Endothelial cell of umbilical vein (primary cell): ENCODE measurements at regions not wholly inside any gene's neighbourhood (a gene's known extent, or its start where the extent isn't known, plus 50 kb on each side); places are given as distances from the start of the nearest gene placed in this dataset.

Experiments used
- BruUV-seq: library from RNA; stranded (reverse); fragments of 400-500 nt; replicated peaks from 2 replicates; lab custom pipeline; 2021; lab: Mats Ljungman, UMichigan
- CTCF ChIA-PET: fragments of 300-600, 350-600 bp; sonication (Branson Sonifier 250); formaldehyde crosslinking; loops from one replicate; lab custom pipeline; 2021; ENCODE audit warnings: antibody characterized with exemption, inconsistent platforms; lab: Charles Lee
- POLR2A ChIA-PET: fragments of 300-600, 350-600 bp; sonication (Branson Sonifier 250); formaldehyde crosslinking; loops from one replicate; lab custom pipeline; 2021; ENCODE audit warnings: antibody characterized with exemption, inconsistent platforms; lab: Charles Lee
- DNase-seq: peaks from one replicate; pipeline ENCODE4 v3.0.0-alpha.2; 2011; ENCODE audit warnings: low read depth, low spot score
- FAIRE-seq: peaks from 2 replicates; lab custom pipeline; 2011; peaks lifted over from hg19 to GRCh38; lab: Jason Lieb, UNC
- H2AFZ ChIP-seq: 2 replicates; pipeline ENCODE4 v1.6.0; 2012; ENCODE audit warnings: low read depth, low read length, control low read depth, inconsistent platforms
- H3K27ac ChIP-seq: 2 replicates; pipeline ENCODE4 v1.5.1; 2011; ENCODE audit warnings: low read depth, mild to moderate bottlenecking, control low read depth, low read length, moderate library complexity; ENCODE audit not compliant: insufficient read depth
- H3K27me3 ChIP-seq, 2 experiments: 2 replicates each; pipeline versions ENCODE4 v1.6.0 to v1.6.1; 2011; ENCODE audit warnings: low read length in 2 of 2, mixed read lengths in 1 of 2; ENCODE audit not compliant: control insufficient read depth in 2 of 2, insufficient read depth in 2 of 2
- H3K36me3 ChIP-seq, 2 experiments: 2 replicates in 1 of 2; 3 replicates in 1 of 2; pipeline ENCODE4 v1.5.1; 2011; ENCODE audit warnings: low read length in 2 of 2, mild to moderate bottlenecking in 1 of 2, moderate library complexity in 1 of 2; ENCODE audit not compliant: control insufficient read depth in 2 of 2, insufficient read depth in 2 of 2; ENCODE audit errors: extremely low read depth in 1 of 2
- H3K4me1 ChIP-seq: 3 replicates; pipeline ENCODE4 v1.5.1; 2011; ENCODE audit warnings: mild to moderate bottlenecking, low read length; ENCODE audit not compliant: control insufficient read depth, insufficient read depth; ENCODE audit errors: extremely low read depth
- H3K4me2 ChIP-seq: 2 replicates; pipeline ENCODE4 v1.6.1; 2011; ENCODE audit warnings: low read length, control low read depth, mixed read lengths; ENCODE audit not compliant: insufficient read depth
- H3K4me3 ChIP-seq, 3 experiments: fragments of 200-600 bp in 1 of 3; sonication (generic), shearing (Covaris generic) in 1 of 3; replicated peaks in 1 of 3; 2 replicates each; pipeline ENCODE4 v1.5.1; 2011 to 2016; ENCODE audit warnings: control low read depth in 3 of 3, low read length in 3 of 3, mild to moderate bottlenecking in 2 of 3, inconsistent platforms in 1 of 3, low read depth in 1 of 3, moderate library complexity in 1 of 3; ENCODE audit not compliant: insufficient read depth in 1 of 3
- H3K79me2 ChIP-seq: 2 replicates; pipeline ENCODE4 v1.6.0; 2012; ENCODE audit warnings: low read length, inconsistent platforms; ENCODE audit not compliant: control insufficient read depth, insufficient read depth
- H3K9ac ChIP-seq: replicated peaks from 2 replicates; pipeline ENCODE3; 2011; ENCODE audit warnings: low read length, control low read depth; ENCODE audit not compliant: insufficient read depth; ENCODE audit errors: extremely low read depth
- H3K9me1 ChIP-seq: replicated peaks from 3 replicates; pipeline ENCODE4 v1.6.0; 2011; ENCODE audit warnings: mild to moderate bottlenecking, low read length; ENCODE audit not compliant: control insufficient read depth, insufficient read depth; ENCODE audit errors: extremely low read depth
- H3K9me3 ChIP-seq: replicated peaks from 2 replicates; pipeline ENCODE4 v1.5.1; 2012; ENCODE audit warnings: low read length, inconsistent platforms; ENCODE audit not compliant: control insufficient read depth, insufficient read depth
- H4K20me1 ChIP-seq: replicated peaks from 2 replicates; pipeline ENCODE3; 2011; ENCODE audit warnings: mild to moderate bottlenecking, low read length; ENCODE audit not compliant: control insufficient read depth, insufficient read depth; ENCODE audit errors: extremely low read depth
- CTCF ChIP-seq, 2 donors: IDR thresholded peaks; 1 replicate in 1 of 2; 2 replicates in 1 of 2; pipeline ENCODE4 v1.5.1; 2011; ENCODE audit warnings: low read length in 2 of 2, mild to moderate bottlenecking in 2 of 2, moderate library complexity in 2 of 2, control low read depth in 1 of 2, inconsistent platforms in 1 of 2, low read depth in 1 of 2; ENCODE audit not compliant: insufficient read depth in 1 of 2; ENCODE audit errors: extremely low read depth in 1 of 2
- EZH2 ChIP-seq: IDR thresholded peaks from 2 replicates; pipeline ENCODE4 v1.6.1; 2012; ENCODE audit warnings: borderline replicate concordance, low read depth, mild to moderate bottlenecking, moderate library complexity, low read length, inconsistent platforms; ENCODE audit not compliant: severe bottlenecking
- FOS ChIP-seq: IDR thresholded peaks from 2 replicates; pipeline ENCODE4 v1.6.1; 2011; ENCODE audit warnings: mild to moderate bottlenecking, low read length, moderate library complexity, borderline replicate concordance; ENCODE audit not compliant: insufficient read depth
- GATA2 ChIP-seq: IDR thresholded peaks from 2 replicates; pipeline ENCODE4 v1.7.0; 2011; ENCODE audit warnings: low read depth, mild to moderate bottlenecking, moderate library complexity, mixed read lengths, low read length; ENCODE audit not compliant: insufficient read length, insufficient read depth
- JUN ChIP-seq: IDR thresholded peaks from 2 replicates; pipeline ENCODE4 v1.6.1; 2011; ENCODE audit warnings: borderline replicate concordance, low read depth; ENCODE audit not compliant: insufficient read length, insufficient read depth
- MAX ChIP-seq: IDR thresholded peaks from 2 replicates; pipeline ENCODE4 v1.6.1; 2011; ENCODE audit not compliant: insufficient read depth, insufficient read length
- MYC ChIP-seq: IDR thresholded peaks from one replicate; pipeline ENCODE4 v1.6.1; 2011; ENCODE audit warnings: mild to moderate bottlenecking, low read depth, low read length
- POLR2AphosphoS5 ChIP-seq: IDR thresholded peaks from 2 replicates; pipeline ENCODE4 v1.6.1; 2012; ENCODE audit warnings: low read depth, mild to moderate bottlenecking, control low read depth, low read length, moderate library complexity; ENCODE audit not compliant: insufficient read depth
- dilution Hi-C: fragments of 300-500 bp; cut with MboI; formaldehyde crosslinking; loops from one replicate; pipeline ENCODE4 v1.15.0; 2019; ENCODE audit warnings: low sequenced_read_pairs; ENCODE audit not compliant: extremely low pct_ligation_motif_present
- intact Hi-C: fragments of 100-400 bp; cut with micrococcal nuclease; formaldehyde crosslinking; loops from one replicate; pipeline ENCODE4 v1.10.0; 2022

GRCh38 chr2:21610304-21610703 is 486.5 kb downstream of the TDRD15 start:
- Histone ChIP-seq H3K27ac (no peak overlapping the region), H3K27me3 (no peaks in the 10 kb centered on the region), H4K20me1 (no peaks in the 10 kb centered on the region), H3K79me2 (no peaks in the 10 kb centered on the region), H3K9me1 (no peaks in the 10 kb centered on the region), H3K4me3 (no peak overlapping the region), H3K36me3 (no peaks in the 10 kb centered on the region), H3K4me2 (no peak overlapping the region), H3K4me1 (no peaks in the 10 kb centered on the region), H2AFZ (no peak overlapping the region), H3K9ac (no peak overlapping the region), H3K9me3 (no peaks in the 10 kb centered on the region)
- intact Hi-C loops = no loop called here
- no peak for FAIRE-seq
- no TSS peak for BruUV-seq
- ChIA-PET POLR2A (no interaction called here), CTCF (no interaction called here)
- DNase-seq = no peak
- dilution Hi-C loops = no loop called here
- TF ChIP-seq JUN = no peak
- TF ChIP-seq MYC = no peak
- no peak for TF ChIP-seq GATA2
- TF ChIP-seq FOS = no peak
- no peak for TF ChIP-seq POLR2AphosphoS5
- TF ChIP-seq MAX = no peak
- no peak for TF ChIP-seq CTCF (IDR thresholded peaks at IDR 0.05; ENCODE audit: extremely low read depth in 1 of 2, insufficient read depth in 1 of 2, low read depth in 1 of 2, low read length in 2 of 2)
- TF ChIP-seq EZH2 = no peak
